CD4-positive, alpha-beta T cell treated with Interleukin-6 for 4 hours (primary cell): ENCODE measurements at regions not wholly inside any gene's neighbourhood (a gene's known extent, or its start where the extent isn't known, plus 50 kb on each side); places are given as distances from the start of the nearest gene placed in this dataset.
"Not testable (repeated sequence)": the region's sequence is repeated elsewhere in the genome, so short reads cannot be mapped to it uniquely, and the experiment has no call there.

ENCODE experiments used
- DNase-seq: peaks from one replicate; pipeline ENCODE4 v3.0.0-alpha.2; 2020; ENCODE audit warnings: mixed read lengths

DNA sequence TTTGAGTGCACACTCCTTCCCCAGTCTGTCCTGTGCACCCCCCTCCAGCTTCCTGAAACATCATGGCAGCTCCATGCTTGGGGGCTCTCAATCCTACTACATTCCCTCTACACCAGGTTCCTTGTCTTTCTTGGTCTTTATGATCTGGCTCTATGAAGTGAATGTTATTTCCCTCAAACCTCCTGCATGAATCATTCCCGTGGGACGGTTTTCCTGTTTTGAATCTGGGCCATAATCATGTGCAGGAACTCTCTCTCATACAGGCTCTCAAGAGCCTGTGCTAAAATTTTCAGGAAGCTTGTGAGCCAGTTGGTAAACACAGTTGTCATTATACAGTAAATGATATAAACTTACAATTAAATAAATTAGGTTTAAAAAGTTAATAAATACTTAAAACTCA, 89.8 kb upstream of the KCNE2 start:
- no peak for DNase-seq

- no peak for DNase-seq
Observed at GRCh38 chr21:34276711-34277425, 86.9 kb upstream of the KCNE2 start.

DNA sequence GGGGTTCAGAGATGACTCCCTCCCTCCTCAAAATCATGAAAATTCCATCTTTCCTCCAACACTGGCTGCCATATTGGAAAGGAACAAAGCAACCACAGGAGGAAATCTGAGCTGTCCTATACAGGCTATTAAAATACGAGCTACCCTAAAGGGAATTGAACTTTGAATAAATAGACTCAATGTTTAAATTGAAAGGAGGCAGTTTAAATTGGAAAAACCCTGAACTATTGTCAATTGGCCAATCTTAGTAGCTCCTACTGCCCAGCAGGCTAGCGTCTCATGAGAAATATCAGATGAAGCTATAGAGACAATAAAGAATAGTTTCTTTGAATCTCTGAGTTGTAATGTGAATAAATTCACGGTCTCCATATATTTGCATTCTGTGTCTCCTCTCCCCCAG, 85.4 kb upstream of the KCNE2 start:
- no peak for DNase-seq

GRCh38 chr21:34279285-34279684, 84.5 kb upstream of the KCNE2 start:
- DNase-seq, result no peak

GRCh38 chr21:34279883-34280282, 83.9 kb upstream of the KCNE2 start:
- no peak for DNase-seq

DNA sequence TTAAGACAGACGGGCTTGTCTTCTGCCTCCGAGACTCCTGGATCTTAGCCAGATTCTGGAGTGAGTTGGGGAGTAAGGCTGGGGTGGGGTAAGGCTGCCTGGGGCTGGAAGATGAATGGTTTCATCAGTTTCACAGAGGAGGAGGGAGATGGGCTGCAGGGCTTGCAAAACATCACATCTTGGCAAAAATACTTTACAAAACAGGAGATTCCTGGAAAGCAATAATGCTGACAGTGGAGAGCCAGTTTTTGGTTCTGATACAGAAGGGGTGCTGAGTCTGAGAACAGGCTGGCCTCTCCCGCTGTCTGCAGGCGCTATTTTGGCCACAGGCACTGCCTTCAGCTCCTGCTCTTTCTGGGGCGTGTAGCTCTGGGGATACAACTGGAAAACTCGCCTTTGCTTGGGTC, 83.4 kb upstream of the KCNE2 start:
- DNase-seq, result no peak

DNA sequence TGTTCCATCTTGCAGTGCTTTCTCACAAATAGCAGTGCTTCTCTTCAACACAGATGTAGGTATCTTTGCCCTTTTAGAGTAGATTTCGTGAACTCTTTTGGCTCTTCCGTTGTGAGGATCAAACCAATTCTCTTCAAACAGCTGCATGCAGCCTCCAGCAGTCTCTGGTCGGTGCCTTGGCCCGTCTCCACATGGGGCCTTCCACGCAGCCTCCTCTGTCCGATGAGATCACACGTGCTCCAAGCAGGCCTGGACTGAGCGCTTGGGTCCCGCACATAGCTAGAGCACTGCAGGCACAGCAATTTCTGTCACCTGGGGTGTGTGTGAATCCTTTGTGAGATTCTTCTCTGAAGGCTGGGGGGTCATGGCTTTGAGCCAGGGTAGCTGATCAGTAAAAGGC, 82.8 kb upstream of the KCNE2 start:
- no peak for DNase-seq

GRCh38 chr21:34282223-34282622, 81.6 kb upstream of the KCNE2 start:
- DNase-seq, result no peak

GRCh38 chr21:34284666-34285065, 79.1 kb upstream of the KCNE2 start:
- no peak for DNase-seq

GRCh38 chr21:34288042-34288441, 75.8 kb upstream of the KCNE2 start:
- not testable (repeated sequence) for DNase-seq

GRCh38 chr21:34289856-34290255, 74.0 kb upstream of the KCNE2 start:
- DNase-seq, result no peak

DNA sequence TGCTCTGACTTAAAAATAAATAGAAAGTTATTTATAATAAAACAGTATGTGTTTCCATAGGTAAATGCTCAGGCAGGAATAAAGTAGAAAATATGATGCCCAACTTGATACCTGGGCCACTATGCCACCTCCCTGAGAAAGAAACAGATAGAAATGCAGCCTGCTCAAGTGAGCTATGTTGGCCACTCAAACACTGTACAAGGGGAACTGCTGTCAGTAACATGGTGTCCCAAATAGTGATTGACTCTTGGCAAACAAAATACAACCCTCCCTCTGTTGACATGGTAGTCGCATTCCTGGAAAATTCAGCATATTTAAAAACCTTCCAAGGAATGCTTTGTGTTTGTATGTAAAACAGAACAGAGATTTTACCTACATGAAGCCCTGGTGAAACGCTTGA, 66.9 kb upstream of the KCNE2 start:
- DNase-seq, result no peak

GRCh38 chr21:34298534-34299167, 65.2 kb upstream of the KCNE2 start:
- no peak for DNase-seq

DNA sequence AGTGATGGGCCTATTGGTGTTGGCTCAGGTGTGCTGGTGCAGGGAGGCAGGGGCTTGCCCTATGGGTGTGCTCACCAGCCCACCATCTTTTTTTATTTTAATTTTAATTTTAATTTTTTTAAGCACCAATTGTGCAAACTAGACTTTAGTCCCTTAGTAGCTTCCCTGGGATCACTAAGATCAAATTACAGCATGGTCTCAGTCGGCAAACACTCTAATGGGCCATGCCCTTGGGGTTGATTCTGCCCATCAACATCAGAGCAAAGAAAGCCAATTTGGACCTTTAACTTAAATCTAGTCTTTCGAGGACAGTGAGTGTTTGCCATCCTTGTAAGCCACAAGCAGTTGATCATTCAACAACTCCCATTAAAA, 64.7 kb upstream of the KCNE2 start:
- no peak for DNase-seq

DNA sequence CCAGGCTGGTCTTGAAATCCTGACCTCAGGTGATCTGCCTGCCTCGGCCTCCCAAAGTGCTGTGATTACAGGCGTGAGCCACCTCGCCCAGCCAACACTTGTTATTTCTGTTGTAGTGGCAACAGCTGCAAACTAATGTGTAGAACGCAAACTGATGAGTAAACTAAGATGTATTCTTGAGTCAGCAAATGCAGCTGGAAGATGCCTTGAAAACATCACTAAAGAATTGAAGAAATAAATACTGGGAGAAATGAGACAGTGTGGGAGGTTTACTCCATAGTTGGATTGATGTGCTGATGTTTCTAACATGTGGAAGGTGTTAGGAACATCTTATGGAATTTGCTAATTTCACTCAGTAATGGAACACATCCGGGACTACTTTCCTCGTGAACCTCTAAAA, 61.3 kb upstream of the KCNE2 start:
- no peak for DNase-seq

DNA sequence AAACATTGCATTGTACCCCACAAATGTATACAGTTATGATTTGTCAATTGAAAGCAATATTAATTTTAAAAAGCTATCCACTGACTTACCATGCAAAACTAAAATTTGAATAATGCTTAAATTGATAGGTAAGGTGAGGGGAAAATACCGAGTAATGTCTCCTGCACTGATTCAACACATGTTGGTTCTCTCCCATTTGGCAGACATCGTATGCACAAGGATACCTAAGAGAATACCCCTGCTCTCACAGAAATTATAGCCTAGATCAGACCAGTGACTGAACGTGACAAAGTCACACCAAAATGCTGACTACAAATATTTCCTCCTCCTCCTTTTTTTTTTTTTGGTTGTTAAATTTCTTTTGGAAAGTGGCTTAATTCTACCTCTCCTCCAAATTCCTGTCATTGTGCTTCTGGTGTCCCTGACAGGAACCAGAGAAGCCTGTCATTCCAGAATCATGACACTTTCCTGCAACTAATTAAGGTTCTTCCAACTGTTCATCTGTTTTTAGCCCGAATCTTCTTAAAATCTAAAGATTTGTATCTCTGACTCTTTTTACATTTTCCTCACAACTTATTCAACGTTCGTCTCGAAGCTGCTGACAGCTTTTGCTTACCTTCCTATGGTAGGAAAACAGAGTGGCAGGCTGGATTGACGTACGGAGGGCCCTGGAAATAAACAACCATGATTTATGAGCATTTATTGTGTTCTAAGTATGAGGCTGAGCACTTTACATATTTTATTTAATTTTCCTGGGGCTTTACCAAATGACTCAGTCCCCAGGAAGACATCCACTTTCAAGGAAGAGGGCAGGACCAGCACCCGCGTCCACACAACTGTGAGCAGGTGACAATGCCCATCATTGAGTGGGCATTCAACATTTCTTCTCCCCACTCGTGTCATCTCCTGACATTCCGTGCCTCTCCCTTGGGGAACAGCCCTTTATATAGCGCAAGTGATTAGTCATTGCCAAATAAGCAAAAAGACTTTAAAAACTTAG, 57.9 kb upstream of the KCNE2 start:
- no peak for DNase-seq

DNA sequence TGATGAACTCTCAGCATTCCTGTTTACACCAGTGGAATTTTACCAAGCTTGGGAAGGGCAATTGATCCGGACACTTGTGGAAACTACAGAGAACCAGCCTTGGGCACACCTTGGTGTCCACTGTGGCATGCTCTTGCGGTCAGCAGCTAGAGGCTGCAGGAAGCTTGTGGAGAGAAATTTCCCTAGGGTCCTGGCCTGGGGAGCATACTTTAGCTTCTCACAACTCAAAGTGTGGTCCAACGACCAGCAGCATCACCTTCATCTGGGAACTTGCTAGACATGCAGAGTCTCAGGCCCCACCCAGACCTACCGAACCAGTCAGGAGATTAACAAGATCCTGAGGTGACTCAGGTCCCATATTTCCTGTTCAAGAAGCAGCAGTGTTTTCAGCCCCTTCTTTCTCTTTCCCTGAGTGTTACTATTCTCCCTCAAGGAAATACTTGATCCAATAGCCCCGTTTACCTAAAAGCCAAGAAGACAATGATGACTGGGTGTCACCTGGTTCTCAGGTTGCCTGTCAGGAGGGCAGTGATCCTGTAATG, 55.7 kb upstream of the KCNE2 start:
- no peak for DNase-seq

GRCh38 chr21:34311561-34312330, 52.1 kb upstream of the KCNE2 start:
- DNase-seq, result no peak

GRCh38 chr21:34313116-34313515, 50.7 kb upstream of the KCNE2 start:
- no peak for DNase-seq
